SK-N-SH (cell line): ENCODE measurements at regions not wholly inside any gene's neighbourhood (a gene's known extent, or its start where the extent isn't known, plus 50 kb on each side); places are given as distances from the start of the nearest gene placed in this dataset.

ENCODE experiments used
- CTCF ChIA-PET: fragments of 300-600, 350-600 bp; formaldehyde crosslinking; extraction: SDS; loops from one replicate; lab custom pipeline; 2021; lab: Yijun Ruan, JAX
- POLR2A ChIA-PET: fragments of 350-600 bp; sonication (Branson Sonifier 250); formaldehyde crosslinking; extraction: SDS; loops from one replicate; lab custom pipeline; 2020; ENCODE audit warnings: antibody characterized with exemption, inconsistent platforms; lab: Yijun Ruan, JAX
- DNase-seq: peaks from one replicate; pipeline ENCODE4 v3.0.0; 2012
- H2AFZ ChIP-seq: fragments of 200-600 bp; sonication (generic); 2 replicates; pipeline ENCODE4 v1.8.1; 2016; ENCODE audit warnings: antibody characterized with exemption, mild to moderate bottlenecking, low read depth
- H3F3A ChIP-seq: fragments of 200-600 bp; sonication (generic); replicated peaks from 2 replicates; pipeline ENCODE3; 2016; ENCODE audit warnings: antibody characterized with exemption, mild to moderate bottlenecking; ENCODE audit not compliant: insufficient read depth
- H3K27ac ChIP-seq, 2 experiments: fragments of 200-500 bp in 1 of 2; fragments of 200-600 bp in 1 of 2; sonication (Bioruptor generic) in 1 of 2; sonication (generic), shearing (Covaris generic) in 1 of 2; 2 replicates each; pipeline versions ENCODE4 v1.5.1 to v1.6.1; 2014 to 2016; ENCODE audit warnings: low read depth in 2 of 2, inconsistent platforms in 1 of 2, low read length in 1 of 2, mild to moderate bottlenecking in 1 of 2, mixed read lengths in 1 of 2
- H3K27me3 ChIP-seq: fragments of 200-600 bp; sonication (generic), shearing (Covaris generic); 2 replicates; pipeline ENCODE4 v1.6.1; 2016; ENCODE audit warnings: mixed run types; ENCODE audit not compliant: insufficient read depth
- H3K36me3 ChIP-seq, 2 experiments: fragments of 200-500 bp in 1 of 2; fragments of 200-600 bp in 1 of 2; sonication (Bioruptor generic) in 1 of 2; sonication (generic) in 1 of 2; replicated peaks in 1 of 2; 2 replicates each; pipeline versions ENCODE3 to v1.5.1; 2014 to 2016; ENCODE audit warnings: low read length in 1 of 2, mild to moderate bottlenecking in 1 of 2; ENCODE audit not compliant: insufficient read depth in 2 of 2, control insufficient read depth in 1 of 2
- H3K4me1 ChIP-seq, 2 experiments: fragments of 200-500 bp in 1 of 2; fragments of 200-600 bp in 1 of 2; sonication (Bioruptor generic) in 1 of 2; sonication (generic), shearing (Covaris generic) in 1 of 2; 2 replicates each; pipeline versions ENCODE4 v1.5.1 to v1.6.1; 2014 to 2016; ENCODE audit warnings: low read depth in 1 of 2, low read length in 1 of 2, mixed run types in 1 of 2; ENCODE audit not compliant: insufficient read depth in 2 of 2, control insufficient read depth in 1 of 2
- H3K4me2 ChIP-seq: fragments of 200-600 bp; sonication (generic), shearing (Covaris generic); 2 replicates; pipeline ENCODE4 v1.6.1; 2017; ENCODE audit warnings: mixed run types
- H3K4me3 ChIP-seq, 2 experiments: fragments of 200-500 bp in 1 of 2; fragments of 200-600 bp in 1 of 2; sonication (Bioruptor generic) in 1 of 2; sonication (generic), shearing (Covaris generic) in 1 of 2; 2 replicates each; pipeline versions ENCODE4 v1.5.1 to v1.8.1; 2014 to 2016; ENCODE audit warnings: low read depth in 2 of 2, inconsistent platforms in 1 of 2, low read length in 1 of 2, mild to moderate bottlenecking in 1 of 2, mixed read lengths in 1 of 2, moderate library complexity in 1 of 2
- H3K79me2 ChIP-seq: fragments of 200-600 bp; sonication (generic); 2 replicates; pipeline ENCODE4 v1.8.1; 2017; ENCODE audit warnings: mild to moderate bottlenecking; ENCODE audit not compliant: insufficient read depth
- H3K9ac ChIP-seq: fragments of 200-600 bp; sonication (generic); 2 replicates; pipeline ENCODE4 v1.6.1; 2017; ENCODE audit warnings: mixed run types
- H3K9me2 ChIP-seq: fragments of 200-600 bp; sonication (generic); 2 replicates; pipeline ENCODE4 v1.6.1; 2017; ENCODE audit warnings: mixed run types
- H3K9me3 ChIP-seq: fragments of 200-600 bp; sonication (generic); 2 replicates; pipeline ENCODE4 v1.6.1; 2017; ENCODE audit warnings: mixed run types, mild to moderate bottlenecking, moderate library complexity
- H4K20me1 ChIP-seq: fragments of 200-600 bp; sonication (generic); 2 replicates; pipeline ENCODE4 v1.6.1; 2017; ENCODE audit warnings: mild to moderate bottlenecking, mixed run types; ENCODE audit not compliant: insufficient read depth
- CHD2 ChIP-seq: fragments of 150-350 bp; IDR thresholded peaks from 2 replicates; pipeline ENCODE4 v1.6.1; 2018; ENCODE audit warnings: low read length; ENCODE audit not compliant: partially characterized antibody
- FOXJ3 ChIP-seq: sonication (generic); formaldehyde crosslinking; IDR thresholded peaks from 2 replicates; pipeline ENCODE4 v1.5.1; 2020; ENCODE audit warnings: mild to moderate bottlenecking, missing genetic modification reagents
- GABPA ChIP-seq: IDR thresholded peaks from 2 replicates; pipeline ENCODE4 v1.4.0; 2012; ENCODE audit warnings: low read depth, mild to moderate bottlenecking
- GATA2 ChIP-seq: sonication (generic); formaldehyde crosslinking; IDR thresholded peaks from 2 replicates; pipeline ENCODE4 v1.5.0; 2020; ENCODE audit warnings: mild to moderate bottlenecking, missing genetic modification reagents
- JUND ChIP-seq: IDR thresholded peaks from 2 replicates; pipeline ENCODE4 v1.4.0; 2012
- MXI1 ChIP-seq: IDR thresholded peaks from 2 replicates; pipeline ENCODE4 v1.6.1; 2012; ENCODE audit warnings: mild to moderate bottlenecking, low read depth, low read length, improper control_type of control experiment
- RAD21 ChIP-seq: IDR thresholded peaks from 2 replicates; pipeline ENCODE4 v1.6.1; 2012; ENCODE audit warnings: mild to moderate bottlenecking, low read length
- TAF1 ChIP-seq: IDR thresholded peaks from 2 replicates; pipeline ENCODE4 v1.6.1; 2012; ENCODE audit warnings: low read depth, mild to moderate bottlenecking, low read length, moderate library complexity, borderline replicate concordance
- WGBS: methylation state at CpG from one replicate; pipeline ENCODE4 v1.1.6; 2017; ENCODE audit warnings: low lambda C conversion rate; 5-methylcytosine and 5-hydroxymethylcytosine counted together
- TF ChIP-seq, protein P1 (sequence below): IDR thresholded peaks from 2 replicates; pipeline ENCODE4 v1.4.0; 2012; ENCODE audit warnings: low read depth, borderline replicate concordance
- TF ChIP-seq, protein P2 (sequence below): IDR thresholded peaks from 2 replicates; pipeline ENCODE4 v1.4.0; 2012; ENCODE audit warnings: low read depth
- TF ChIP-seq, protein P3 (sequence below): fragments of 150-350 bp; IDR thresholded peaks from 2 replicates; pipeline ENCODE4 v1.6.1; 2017; ENCODE audit warnings: antibody characterized with exemption, low read length, low read depth, borderline replicate concordance

DNA sequence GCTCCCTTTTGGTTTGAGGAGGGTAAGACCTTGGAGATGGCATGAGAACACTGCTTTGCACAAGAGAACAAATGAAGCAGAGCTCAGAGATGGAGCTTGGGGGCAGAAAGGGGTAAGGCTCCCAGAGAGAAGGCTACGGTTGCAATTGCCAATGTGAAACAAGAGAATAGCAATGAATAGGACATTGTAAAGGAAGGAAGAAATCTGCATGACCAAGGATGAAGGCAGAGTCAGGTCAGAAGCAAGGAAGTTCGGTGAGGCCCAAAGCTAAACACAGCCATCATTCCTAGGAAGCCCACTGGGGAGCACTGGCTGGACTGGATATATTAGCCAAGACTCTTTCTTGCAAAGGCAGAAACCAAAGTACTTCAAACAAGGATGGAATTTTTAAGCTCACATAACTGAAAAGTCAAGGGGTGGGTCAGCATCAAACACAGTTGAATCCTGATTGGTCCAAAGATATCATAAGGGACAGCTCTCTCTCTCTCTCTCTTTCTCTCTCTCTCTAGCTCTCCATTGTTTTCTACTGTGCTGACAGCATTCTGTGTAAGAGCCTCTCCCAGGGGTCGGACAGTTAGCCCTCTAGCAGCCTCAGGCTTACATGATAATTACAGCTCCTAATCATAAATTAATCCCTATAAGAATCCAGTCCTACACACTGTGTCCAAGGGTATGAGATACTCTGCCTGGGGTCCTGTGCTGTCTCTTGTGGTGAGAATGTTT is 484.3 kb downstream of the SOX6 start:
- POLR2A ChIA-PET, result no interaction called here
- Histone ChIP-seq H3K27me3 (no peaks in the 10 kb centered on the region), H3K9me3 (no peaks in the 10 kb centered on the region), H3K4me1 (peaks cover 0 to 2% of the 10 kb centered on the region in 2 experiments; a peak in 1 of 4 replicates), H3K27ac (no peak overlapping the region), H3K9me2 (no peaks in the 10 kb centered on the region), H3K4me3 (no peak overlapping the region), H4K20me1 (no peaks in the 10 kb centered on the region)
- CTCF ChIA-PET, result interaction anchor here (0.6 kb wide), 1 partner anchor 283 kb away, joined by 3 read pairs; no protein-coding TSS in a partner anchor
- TF ChIP-seq GABPA (no peak), JUND (no peak), RAD21 (no peak), MXI1 (no peak), FOXJ3 (CRISPR knock-in tag) (no peak), GATA2 (CRISPR knock-in tag) (no peak), CHD2 (no peak)
- TF ChIP-seq, protein P1, sequence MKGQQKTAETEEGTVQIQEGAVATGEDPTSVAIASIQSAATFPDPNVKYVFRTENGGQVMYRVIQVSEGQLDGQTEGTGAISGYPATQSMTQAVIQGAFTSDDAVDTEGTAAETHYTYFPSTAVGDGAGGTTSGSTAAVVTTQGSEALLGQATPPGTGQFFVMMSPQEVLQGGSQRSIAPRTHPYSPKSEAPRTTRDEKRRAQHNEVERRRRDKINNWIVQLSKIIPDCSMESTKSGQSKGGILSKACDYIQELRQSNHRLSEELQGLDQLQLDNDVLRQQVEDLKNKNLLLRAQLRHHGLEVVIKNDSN, result no peak
- TF ChIP-seq, protein P2, sequence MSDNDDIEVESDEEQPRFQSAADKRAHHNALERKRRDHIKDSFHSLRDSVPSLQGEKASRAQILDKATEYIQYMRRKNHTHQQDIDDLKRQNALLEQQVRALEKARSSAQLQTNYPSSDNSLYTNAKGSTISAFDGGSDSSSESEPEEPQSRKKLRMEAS, result no peak
- TF ChIP-seq, protein P3, sequence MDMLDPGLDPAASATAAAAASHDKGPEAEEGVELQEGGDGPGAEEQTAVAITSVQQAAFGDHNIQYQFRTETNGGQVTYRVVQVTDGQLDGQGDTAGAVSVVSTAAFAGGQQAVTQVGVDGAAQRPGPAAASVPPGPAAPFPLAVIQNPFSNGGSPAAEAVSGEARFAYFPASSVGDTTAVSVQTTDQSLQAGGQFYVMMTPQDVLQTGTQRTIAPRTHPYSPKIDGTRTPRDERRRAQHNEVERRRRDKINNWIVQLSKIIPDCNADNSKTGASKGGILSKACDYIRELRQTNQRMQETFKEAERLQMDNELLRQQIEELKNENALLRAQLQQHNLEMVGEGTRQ, result no peak
- TF ChIP-seq, all 33 proteins: peak for 0
- Histone ChIP-seq H3K36me3 (no peaks in the 10 kb centered on the region), H3K79me2 (no peaks in the 10 kb centered on the region), H3K4me2 (no peak overlapping the region), H3F3A (no peaks in the 10 kb centered on the region), H3K9ac (no peak overlapping the region), H2AFZ (no peak overlapping the region)
- WGBS, result 25% methylated on average over 3 of the region's 3 CpGs
- DNase-seq, result no peak

DNA sequence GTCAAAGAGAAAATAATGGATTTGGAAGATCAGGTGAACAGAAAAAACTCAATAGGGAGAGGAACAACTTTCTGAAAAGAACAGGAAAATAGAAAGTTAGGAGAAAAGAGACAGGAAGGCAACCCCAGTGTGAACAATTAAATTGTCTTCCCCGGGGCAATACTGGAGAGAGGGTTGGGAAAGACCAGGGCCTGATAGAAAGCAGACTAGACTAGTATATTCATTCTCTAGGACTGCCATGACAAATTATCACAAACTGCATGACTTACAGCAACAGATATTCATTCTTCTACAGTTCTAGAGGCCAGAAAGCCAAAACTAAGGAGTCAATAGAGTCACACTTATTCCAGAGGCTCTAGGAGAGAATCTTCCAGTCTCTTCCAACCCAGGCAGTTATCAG is 482.8 kb downstream of the SOX6 start:
- Histone ChIP-seq H3K36me3 (no peaks in the 10 kb centered on the region), H3K79me2 (no peaks in the 10 kb centered on the region), H4K20me1 (no peaks in the 10 kb centered on the region), H3K9me3 (no peaks in the 10 kb centered on the region), H3K9ac (no peak overlapping the region), H3K27me3 (no peaks in the 10 kb centered on the region), H3K9me2 (no peaks in the 10 kb centered on the region)
- 32% methylated on average over 1 of the region's 1 CpG for WGBS
- POLR2A ChIA-PET, result no interaction called here
- TF ChIP-seq, protein P3, result no peak
- no peak for TF ChIP-seq TAF1
- TF ChIP-seq, all 33 proteins: peak for 0
- H3K4me1 ChIP-seq, result peaks cover 0 to 2% of the 10 kb centered on the region in 2 experiments; a peak in 1 of 4 replicates
- CTCF ChIA-PET, result no interaction called here
- H3K4me2 ChIP-seq, result no peak overlapping the region
- H3F3A ChIP-seq, result no peaks in the 10 kb centered on the region
- H2AFZ ChIP-seq, result no peak overlapping the region
- H3K4me3 ChIP-seq, result no peak overlapping the region
- no peak for DNase-seq
- H3K27ac ChIP-seq, result no peak overlapping the region
